ENCODE measurements at regions not wholly inside any gene's neighbourhood (a gene's known extent, or its start where the extent isn't known, plus 50 kb on each side); places are given as distances from the start of the nearest gene placed in this dataset.

- TF ChIP-seq ZNF274 (IDR thresholded peaks at IDR 0.05; ENCODE audit: low read depth, low read length) (no peak), YY1 (IDR thresholded peaks at IDR 0.05; ENCODE audit: insufficient read depth, insufficient read length) (no peak), SUZ12 (IDR thresholded peaks at IDR 0.05; ENCODE audit: extremely low read depth, insufficient read depth, insufficient read length) (no peak)
Observed at GRCh38 chr7:13518738-13519137, 470.7 kb downstream of the ETV1 start.
